Skin epidermis (tissue), 12 donors: ENCODE measurements at regions not wholly inside any gene's neighbourhood (a gene's known extent, or its start where the extent isn't known, plus 50 kb on each side); places are given as distances from the start of the nearest gene placed in this dataset.

ENCODE experiments used
- H3K27ac ChIP-seq, 21 experiments: fragments of 200-600 bp; sonication (generic) in 11 of 21; one replicate each; pipeline ENCODE4 v1.5.0; 2020; ENCODE audit warnings: mild to moderate bottlenecking in 3 of 21, inconsistent platforms in 2 of 21, moderate library complexity in 2 of 21
- H3K4me3 ChIP-seq, 7 experiments: fragments of 200-600 bp; sonication (generic) in 2 of 7; one replicate each; pipeline ENCODE4 v1.5.0; 2020; ENCODE audit warnings: inconsistent platforms in 2 of 7, mild to moderate bottlenecking in 2 of 7, moderate library complexity in 1 of 7

DNA sequence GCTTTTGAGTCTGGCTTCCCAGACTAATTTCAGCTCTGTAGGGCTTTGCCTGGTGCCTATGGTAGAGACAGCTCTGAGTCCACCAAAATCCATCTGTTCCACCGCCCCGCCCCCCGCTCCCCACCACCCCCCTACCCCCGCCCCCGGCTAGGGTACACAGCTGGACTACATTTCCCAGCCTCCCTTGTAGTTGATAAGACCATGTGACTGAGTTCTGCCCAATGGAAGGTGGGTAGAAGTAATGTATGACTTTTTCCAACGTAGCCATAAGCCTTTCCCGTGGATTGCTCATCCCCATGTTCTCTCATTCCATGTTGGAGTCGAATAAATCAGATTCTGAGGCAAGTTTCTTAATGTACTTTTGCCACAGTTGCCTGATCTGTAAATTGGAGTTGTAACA, 786.7 kb upstream of the EEF2KMT start:
- Histone ChIP-seq H3K4me3 (no peak overlapping the region), H3K27ac (no peak overlapping the region)

GRCh38 chr16:5882087-5882640, 784.6 kb upstream of the EEF2KMT start:
- no peak overlapping the region for H3K27ac ChIP-seq
- H3K4me3 ChIP-seq, result no peak overlapping the region

DNA sequence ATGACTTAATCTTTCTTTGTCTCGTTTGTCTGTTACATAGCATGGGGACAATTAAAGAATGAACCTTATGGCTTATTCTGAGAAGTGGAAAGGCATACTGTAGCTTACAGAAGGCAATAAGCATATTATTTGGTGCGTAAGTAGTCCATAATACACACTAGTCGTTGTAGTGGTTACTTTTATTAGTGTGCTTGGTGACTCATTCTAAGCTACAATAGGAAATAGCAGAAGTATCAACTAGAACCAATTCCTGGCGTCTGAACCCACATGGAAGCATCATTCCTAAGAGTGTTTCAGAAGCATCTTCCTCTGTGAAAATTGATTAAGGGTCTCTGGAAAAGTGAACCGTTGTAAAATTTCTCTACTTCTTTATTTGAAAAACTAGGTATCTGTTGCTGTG, 777.8 kb upstream of the EEF2KMT start:
- Histone ChIP-seq H3K4me3 (no peak overlapping the region), H3K27ac (no peak overlapping the region)

GRCh38 chr16:5874899-5875298, 777.3 kb upstream of the EEF2KMT start:
- H3K4me3 ChIP-seq, result no peak overlapping the region

DNA sequence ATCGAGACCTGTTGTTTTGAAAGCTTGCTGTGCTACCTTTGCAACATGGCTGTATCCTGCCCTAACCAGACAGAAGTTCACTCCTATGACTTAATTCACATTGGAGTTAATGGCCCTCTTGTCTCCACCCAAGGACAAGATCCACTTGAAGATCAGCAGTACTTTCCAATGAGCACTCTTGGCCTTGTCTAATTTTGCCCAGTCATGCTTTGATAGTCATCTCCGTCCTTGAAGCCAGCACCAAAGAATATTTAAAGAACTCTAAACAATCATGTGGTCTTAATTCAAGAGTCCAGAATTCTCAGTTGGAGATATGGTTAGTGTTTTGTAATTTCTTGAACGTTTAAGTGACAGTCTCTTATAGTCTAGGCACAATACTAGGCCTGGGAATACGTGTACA, 775.6 kb upstream of the EEF2KMT start:
- H3K4me3 ChIP-seq, result no peak overlapping the region
- no peak overlapping the region for H3K27ac ChIP-seq

More at GRCh38 chr16:5874899-5875298, 777.3 kb upstream of the EEF2KMT start:
- no peak overlapping the region for H3K27ac ChIP-seq

GRCh38 chr16:5870886-5871691, 773.5 kb upstream of the EEF2KMT start:
- no peak overlapping the region for H3K4me3 ChIP-seq
- H3K27ac ChIP-seq, result no peak overlapping the region

GRCh38 chr16:5867250-5867649, 769.7 kb upstream of the EEF2KMT start:
- no peak overlapping the region for H3K4me3 ChIP-seq
- no peak overlapping the region for H3K27ac ChIP-seq

GRCh38 chr16:5865236-5865635, 767.6 kb upstream of the EEF2KMT start:
- H3K27ac ChIP-seq, result no peak overlapping the region
- H3K4me3 ChIP-seq, result no peak overlapping the region

DNA sequence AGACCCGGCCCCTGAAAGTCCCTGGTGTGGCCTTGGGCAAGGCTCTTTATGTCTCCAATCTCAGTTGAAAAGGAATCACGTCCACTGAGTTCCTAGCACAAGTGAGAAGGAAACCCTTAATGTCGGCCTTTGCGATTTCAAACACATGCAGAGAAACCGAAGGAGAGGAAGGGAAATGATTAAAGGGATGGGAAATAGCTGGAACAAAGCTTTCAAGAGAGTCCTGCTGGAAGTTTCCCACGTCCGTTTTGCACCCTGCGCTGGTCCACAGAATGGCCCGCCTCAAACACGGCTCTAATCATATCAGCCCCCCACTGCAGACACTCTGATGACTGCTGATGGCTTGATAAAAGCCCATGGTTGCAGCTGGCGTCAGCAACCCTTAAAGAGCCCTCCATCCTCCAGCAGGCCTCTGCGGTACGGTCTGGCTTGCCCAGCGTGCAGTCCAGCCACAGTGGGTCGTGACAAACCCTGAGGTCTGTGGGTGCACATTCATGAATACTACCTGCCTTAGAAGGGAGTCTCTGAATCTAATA, 765.5 kb upstream of the EEF2KMT start:
- H3K4me3 ChIP-seq, result no peak overlapping the region
- H3K27ac ChIP-seq, result no peak overlapping the region

DNA sequence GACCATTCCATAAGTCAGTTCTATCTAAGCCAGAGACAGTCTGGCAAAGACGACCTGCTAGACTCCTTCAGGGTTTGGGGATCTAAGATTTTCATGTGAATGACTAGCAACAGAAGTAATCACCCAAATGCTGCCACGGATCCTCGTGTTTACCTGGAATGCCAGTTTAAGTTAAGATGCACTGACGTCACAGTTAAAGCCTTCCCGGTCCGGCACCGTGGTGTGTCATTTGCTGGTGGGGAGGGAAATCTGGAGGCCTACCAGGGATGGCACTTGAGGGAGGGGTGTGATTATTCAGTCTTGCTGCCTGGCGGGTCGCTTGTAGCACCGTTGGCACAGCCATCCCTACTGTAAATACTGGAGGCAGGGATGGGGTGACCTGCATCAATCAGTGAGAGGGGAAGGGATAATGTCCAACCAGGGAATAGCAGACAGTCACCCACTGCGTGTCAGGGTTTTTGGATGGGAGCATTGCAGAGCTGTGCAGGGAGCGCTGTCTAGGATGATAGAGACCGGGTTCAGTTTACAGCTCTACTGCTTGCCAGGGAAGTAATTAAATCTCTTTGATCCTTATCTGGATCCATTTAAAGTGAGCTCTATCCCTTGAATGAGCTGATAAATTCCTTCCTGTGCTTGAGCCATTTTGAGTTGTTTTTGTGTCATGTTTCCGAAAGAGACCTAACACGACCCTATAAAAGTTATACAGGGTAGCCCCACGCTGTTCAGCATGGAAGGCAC, 764.7 kb upstream of the EEF2KMT start:
- no peak overlapping the region for H3K27ac ChIP-seq
- H3K4me3 ChIP-seq, result no peak overlapping the region

DNA sequence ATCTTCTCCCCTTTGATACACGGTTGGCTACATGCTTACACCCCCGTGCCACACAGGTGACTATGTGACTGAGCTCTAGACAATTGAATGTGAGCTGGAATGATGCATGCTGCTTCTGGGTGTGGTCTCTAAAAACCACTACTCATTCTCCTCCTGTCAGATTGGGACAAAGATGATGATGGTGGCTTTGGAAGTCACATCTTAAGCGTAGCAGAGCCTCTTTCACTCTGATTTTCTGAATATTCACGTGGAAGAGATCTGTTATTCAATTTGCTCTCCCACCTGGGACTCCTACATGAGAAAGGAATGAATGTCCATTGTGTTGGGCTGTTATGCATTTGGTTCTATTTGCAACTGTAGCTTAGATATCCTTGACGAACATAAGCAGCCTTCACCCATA, 763.6 kb upstream of the EEF2KMT start:
- Histone ChIP-seq H3K4me3 (no peak overlapping the region), H3K27ac (no peak overlapping the region)

- H3K4me3 ChIP-seq, result no peak overlapping the region
- H3K27ac ChIP-seq, result no peak overlapping the region
Measured at GRCh38 chr16:5858180-5858579, 760.6 kb upstream of the EEF2KMT start.

- Histone ChIP-seq H3K4me3 (no peak overlapping the region), H3K27ac (no peak overlapping the region)
Measured at GRCh38 chr16:5854027-5854426, 756.4 kb upstream of the EEF2KMT start.

- Histone ChIP-seq H3K27ac (no peak overlapping the region), H3K4me3 (no peak overlapping the region)
Measured at GRCh38 chr16:5852151-5852550, 754.6 kb upstream of the EEF2KMT start.

GRCh38 chr16:5851393-5851982, 753.9 kb upstream of the EEF2KMT start:
- H3K27ac ChIP-seq, result no peak overlapping the region
- no peak overlapping the region for H3K4me3 ChIP-seq

DNA sequence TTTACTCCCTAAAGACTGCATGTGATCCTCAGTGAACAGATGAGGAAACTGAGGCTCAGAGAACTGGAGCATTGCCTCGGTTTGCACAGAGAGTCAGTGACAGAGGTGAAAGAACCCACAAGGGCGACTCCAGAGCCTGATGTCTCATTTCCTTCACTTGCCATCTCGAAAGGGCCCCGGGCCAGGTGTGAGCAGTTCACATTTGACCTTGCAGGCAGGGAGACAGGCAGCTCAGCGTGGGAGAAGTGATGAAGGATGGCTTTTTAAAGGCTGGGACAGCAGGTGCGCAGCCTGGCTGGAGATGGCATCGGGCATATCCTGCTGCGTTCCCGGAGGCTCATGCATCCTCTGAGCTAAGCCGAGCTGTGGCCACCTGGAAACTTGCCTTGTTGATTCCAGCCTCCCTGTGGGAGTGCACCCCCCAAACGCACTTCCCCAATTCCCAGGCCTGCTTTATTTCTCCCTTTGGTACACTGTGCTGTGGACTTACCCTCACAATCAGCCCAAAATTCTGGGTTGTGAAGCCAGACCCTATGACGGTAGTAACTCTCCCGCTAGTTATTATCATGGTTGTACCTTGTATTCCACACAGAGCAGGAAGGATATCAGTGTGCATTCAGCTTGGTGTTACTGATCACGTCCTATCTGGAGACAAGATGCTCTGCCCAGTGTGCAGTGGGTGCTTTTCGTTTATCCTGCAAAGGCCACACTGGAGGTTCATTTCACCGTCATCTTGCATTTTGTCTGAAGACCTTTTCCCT, 753.2 kb upstream of the EEF2KMT start:
- Histone ChIP-seq H3K27ac (no peak overlapping the region), H3K4me3 (no peak overlapping the region)

DNA sequence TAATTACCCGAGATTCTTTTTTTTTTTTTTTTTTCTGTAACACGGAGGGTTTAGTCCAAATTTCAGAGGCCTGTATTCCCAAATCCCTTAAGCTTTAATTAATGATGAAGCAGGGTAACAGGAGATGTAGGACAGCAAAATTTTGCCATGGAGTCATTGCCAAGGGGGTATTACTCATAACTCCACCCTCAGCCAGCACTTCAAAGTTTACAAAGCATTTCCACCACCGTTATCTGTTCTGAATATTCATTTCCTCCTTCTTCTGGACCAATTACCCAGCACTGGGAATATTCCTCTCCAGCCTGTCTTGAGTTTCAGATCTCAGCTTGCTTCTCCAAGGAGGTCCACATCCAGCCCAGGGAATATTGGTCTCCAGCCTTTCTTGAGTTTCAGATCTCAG, 747.5 kb upstream of the EEF2KMT start:
- H3K4me3 ChIP-seq, result no peak overlapping the region
- H3K27ac ChIP-seq, result no peak overlapping the region

DNA sequence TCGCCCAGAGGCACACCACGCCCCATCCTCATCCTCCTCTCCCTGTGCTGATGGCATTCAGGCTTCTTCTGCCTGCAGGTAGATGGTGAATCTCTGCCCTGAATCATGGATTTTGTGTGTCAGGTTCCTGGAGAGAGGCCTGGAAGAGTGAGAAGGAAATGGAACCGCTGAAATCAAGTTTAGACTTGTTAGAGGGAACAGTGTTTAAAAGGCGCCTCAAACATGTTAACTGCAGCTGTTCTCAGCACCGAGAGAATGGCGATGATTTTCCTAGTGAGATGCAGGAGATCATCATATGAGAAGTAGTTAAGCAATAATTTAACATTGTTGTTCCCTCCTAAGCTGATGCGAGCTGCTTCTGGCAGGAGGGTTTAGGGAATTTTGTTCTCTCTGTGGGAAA, 744.4 kb upstream of the EEF2KMT start:
- no peak overlapping the region for H3K27ac ChIP-seq

DNA sequence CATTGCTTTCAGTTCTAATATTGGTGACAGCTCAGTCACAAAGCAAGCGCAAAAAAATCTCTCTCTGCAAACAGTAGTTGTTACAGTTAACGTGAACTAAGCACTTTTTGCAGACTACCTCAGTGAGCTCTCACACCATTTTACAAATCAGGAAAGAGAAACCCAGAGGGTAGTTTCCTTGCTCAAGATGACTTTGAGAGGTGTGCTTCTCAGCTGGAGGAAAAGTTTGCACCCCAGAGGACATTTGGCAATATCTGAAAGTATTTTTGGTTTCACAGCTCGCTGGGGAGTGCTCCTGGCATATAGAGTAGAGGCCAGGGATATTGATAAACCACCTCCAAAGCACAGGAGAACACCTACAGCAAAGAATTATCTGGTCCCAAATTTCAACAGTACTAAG, 741.1 kb upstream of the EEF2KMT start:
- Histone ChIP-seq H3K27ac (no peak overlapping the region), H3K4me3 (no peak overlapping the region)

More for the DNA sequence above, 744.4 kb upstream of the EEF2KMT start:
- H3K4me3 ChIP-seq, result no peak overlapping the region

DNA sequence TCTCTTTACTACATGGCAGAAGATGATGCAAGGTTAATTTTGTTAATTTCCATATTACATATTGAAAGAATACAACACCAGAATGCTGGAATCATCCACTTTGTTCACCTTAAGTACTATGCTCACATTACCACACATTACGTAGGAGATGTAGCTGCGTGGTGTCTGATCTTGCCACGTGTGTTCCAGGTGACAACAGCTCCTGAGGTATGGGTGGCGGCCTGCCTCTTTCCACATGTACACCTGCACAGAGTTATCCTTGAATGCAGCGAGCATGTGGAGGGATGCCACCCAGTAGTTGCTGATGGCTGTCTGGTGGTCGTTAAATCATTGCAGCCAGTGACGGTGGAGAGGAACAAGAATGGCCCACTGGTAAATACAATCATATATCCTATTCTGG, 740.5 kb upstream of the EEF2KMT start:
- H3K4me3 ChIP-seq, result no peak overlapping the region
- no peak overlapping the region for H3K27ac ChIP-seq
